GM18502 (cell line): ENCODE measurements at regions not wholly inside any gene's neighbourhood (a gene's known extent, or its start where the extent isn't known, plus 50 kb on each side); places are given as distances from the start of the nearest gene placed in this dataset.
"Not testable (repeated sequence)": the region's sequence is repeated elsewhere in the genome, so short reads cannot be mapped to it uniquely, and the experiment has no call there.

Experiments used
- ATAC-seq: cut with Tn5 transposase; IDR thresholded peaks from one replicate; pipeline ENCODE4 v1.9.1; 2021; ENCODE audit warnings: mild to moderate bottlenecking; ENCODE audit not compliant: unreplicated experiment, poor library complexity

DNA sequence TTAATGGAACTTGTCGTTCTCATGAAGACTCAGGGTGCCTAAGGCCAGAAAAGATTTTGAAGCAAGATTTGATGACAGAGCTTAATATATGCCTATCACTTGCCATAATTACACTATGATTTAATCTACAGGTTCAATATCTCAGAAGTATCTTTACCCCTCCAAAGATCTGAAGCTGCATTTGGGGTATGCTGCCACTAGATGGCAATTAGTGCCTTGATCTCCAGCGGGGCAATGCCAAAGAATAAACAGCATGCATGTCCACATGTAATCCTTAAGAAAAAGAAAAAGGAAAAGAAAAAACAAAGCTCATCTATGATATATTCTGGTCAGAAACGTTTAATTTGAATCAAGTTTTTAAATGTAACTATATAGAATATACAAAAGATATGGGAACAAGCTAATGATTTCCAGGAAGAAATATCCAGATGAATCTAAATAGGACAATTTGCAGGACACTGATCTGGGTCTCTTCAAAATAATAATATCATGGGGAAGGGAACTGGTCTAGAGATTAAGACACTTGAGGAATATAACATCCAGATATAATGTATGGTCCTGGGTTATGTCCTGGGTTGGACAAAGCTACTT lies 55.0 kb upstream of the SOX14 start:
- no peak for ATAC-seq

DNA sequence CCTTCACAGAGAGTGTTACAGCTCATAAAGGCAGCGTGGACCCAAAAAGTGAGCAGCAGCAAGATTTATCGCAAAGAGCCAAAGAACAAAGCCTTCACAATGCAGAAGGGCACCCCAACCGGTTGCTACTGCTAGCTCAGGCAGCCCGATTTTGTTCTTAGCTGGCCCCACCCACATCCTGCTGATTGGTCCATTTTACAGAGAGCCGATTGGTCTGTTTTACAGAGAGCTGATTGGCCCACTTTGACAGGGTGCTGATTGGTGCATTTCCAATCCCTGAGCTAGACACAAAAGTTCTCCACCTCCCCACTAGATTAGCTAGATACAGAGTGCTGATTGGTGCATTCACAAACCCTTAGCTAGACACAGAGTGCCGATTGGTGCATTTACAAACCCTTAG lies 50.1 kb upstream of the SOX14 start:
- ATAC-seq: not testable (repeated sequence)
